Spinal cord (tissue), 9 donors: ENCODE measurements at regions not wholly inside any gene's neighbourhood (a gene's known extent, or its start where the extent isn't known, plus 50 kb on each side); places are given as distances from the start of the nearest gene placed in this dataset.

Source experiments
- DNase-seq, 6 donors: peaks; one replicate each; pipeline versions ENCODE4 v3.0.0 to v3.0.0-alpha.2; 2013 to 2015; ENCODE audit warnings: low spot score in 6 of 6, low read depth in 4 of 6
- H3K27ac ChIP-seq: one replicate; pipeline ENCODE4 v1.5.1; 2013; ENCODE audit warnings: low read depth, low read length, control low read depth
- H3K27me3 ChIP-seq: one replicate; pipeline ENCODE4 v1.6.1; 2013; ENCODE audit warnings: low read length; ENCODE audit not compliant: control insufficient read depth, insufficient read depth
- H3K36me3 ChIP-seq: one replicate; pipeline ENCODE4 v1.6.1; 2013; ENCODE audit warnings: low read length; ENCODE audit not compliant: control insufficient read depth, insufficient read depth
- H3K4me1 ChIP-seq: one replicate; pipeline ENCODE4 v1.6.1; 2013; ENCODE audit warnings: low read length; ENCODE audit not compliant: control insufficient read depth, insufficient read depth
- H3K4me3 ChIP-seq: one replicate; pipeline ENCODE4 v1.5.1; 2013; ENCODE audit warnings: low read depth, low read length, control low read depth
- H3K9me3 ChIP-seq: one replicate; pipeline ENCODE4 v1.6.1; 2013; ENCODE audit warnings: low read length; ENCODE audit not compliant: control insufficient read depth, insufficient read depth
- WGBS: methylation state at CpG from one replicate; pipeline ENCODE4 v1.1.5; 2013; ENCODE audit warnings: missing lambda C conversion rate; ENCODE audit not compliant: insufficient coverage; 5-methylcytosine and 5-hydroxymethylcytosine counted together
- donor health status: healthy.

DNA sequence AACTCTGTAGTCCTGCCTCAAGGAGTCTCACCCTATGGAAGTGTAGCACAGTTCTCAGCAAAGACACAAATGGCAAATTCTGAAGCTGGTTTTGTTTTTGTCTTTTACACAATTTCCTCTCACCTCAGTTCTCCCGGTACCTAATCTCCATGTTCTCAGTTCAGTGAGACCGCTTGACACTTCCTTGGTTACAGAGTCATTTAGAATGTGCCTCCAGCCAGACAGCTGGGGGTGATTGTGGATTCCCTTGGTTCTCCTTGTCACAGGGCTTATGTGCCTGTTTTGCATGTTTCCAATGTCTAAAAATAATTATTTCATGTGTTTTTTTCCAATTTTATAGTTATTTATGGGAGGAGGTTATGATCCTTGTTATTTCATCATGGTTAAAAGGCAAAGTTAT, 379.5 kb upstream of the MAP2 start:
- H3K9me3 ChIP-seq, result no peaks in the 10 kb centered on the region
- H3K27ac ChIP-seq, result no peak overlapping the region
- no peaks in the 10 kb centered on the region for H3K27me3 ChIP-seq
- H3K4me1 ChIP-seq, result no peaks in the 10 kb centered on the region
- WGBS, result 80% methylated on average over 1 of the region's 2 CpGs
- no peak overlapping the region for H3K4me3 ChIP-seq
- H3K36me3 ChIP-seq, result no peaks in the 10 kb centered on the region
- DNase-seq, result no peak

DNA sequence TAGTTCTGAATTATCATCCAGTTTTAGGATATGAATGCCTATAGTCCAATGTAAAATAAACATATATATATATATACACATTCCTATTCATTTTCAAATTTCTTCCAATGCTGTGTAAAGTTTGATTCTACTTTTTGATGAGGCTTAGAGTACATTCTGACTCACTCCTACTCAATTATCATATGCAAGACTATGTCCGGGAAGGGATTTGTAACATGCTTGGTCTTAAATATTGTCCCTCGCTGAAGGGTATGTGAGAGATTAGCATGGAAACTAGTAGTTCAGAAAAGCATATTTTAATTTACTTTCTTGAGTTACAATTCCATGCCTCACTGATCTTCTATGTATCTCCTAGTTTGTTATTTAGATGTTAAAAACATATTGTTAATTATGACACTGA, 377.7 kb upstream of the MAP2 start:
- no peak for DNase-seq
- H3K27me3 ChIP-seq, result no peaks in the 10 kb centered on the region
- no peaks in the 10 kb centered on the region for H3K36me3 ChIP-seq
- no peaks in the 10 kb centered on the region for H3K4me1 ChIP-seq
- H3K9me3 ChIP-seq, result no peaks in the 10 kb centered on the region
- no CpG with 5 or more reads among the region's 2 CpGs for WGBS
- no peak overlapping the region for H3K27ac ChIP-seq
- H3K4me3 ChIP-seq, result no peak overlapping the region

DNA sequence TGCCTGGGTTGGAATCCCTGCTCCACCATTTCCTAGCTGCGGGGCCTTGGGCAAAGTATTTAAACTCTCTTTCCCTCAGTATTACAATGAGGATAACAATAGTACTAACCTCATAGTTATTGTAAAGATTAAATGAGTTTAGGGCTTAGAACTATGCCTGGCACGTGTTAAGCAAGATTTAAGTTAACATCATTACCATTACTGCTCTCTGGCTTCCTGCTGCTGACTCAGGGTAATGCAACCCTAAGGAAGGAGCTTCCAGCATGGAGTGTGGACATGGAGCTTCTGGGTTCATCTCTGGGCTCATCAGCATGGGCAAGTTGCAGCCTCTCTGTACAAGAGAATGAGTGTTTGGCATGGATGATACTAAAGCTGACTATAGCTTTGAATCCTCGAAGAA, 374.2 kb upstream of the MAP2 start:
- Histone ChIP-seq H3K27me3 (no peaks in the 10 kb centered on the region), H3K4me3 (no peak overlapping the region), H3K36me3 (no peaks in the 10 kb centered on the region), H3K9me3 (no peaks in the 10 kb centered on the region), H3K4me1 (no peaks in the 10 kb centered on the region), H3K27ac (no peak overlapping the region)
- no peak for DNase-seq
- no CpG with 5 or more reads among the region's 3 CpGs for WGBS

DNA sequence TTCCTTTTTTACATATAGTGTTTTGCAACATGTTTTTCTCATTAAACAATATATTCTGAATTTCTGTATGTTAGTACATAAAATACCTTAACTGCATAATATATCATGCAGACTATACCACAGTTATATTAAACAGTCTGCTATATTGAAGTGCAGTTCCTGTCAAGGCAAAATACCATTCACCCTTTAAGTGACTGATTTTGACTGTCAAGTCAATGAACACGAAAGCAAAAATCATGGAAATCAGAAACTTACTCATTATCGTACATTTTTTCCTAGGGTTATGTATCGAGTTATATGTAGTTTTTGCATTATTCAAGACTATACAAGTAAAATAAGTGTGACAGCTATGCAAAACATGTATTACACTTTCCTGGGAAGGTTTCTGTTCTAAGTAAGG, 361.6 kb upstream of the MAP2 start:
- no peak for DNase-seq
- Histone ChIP-seq H3K27ac (no peak overlapping the region), H3K36me3 (no peaks in the 10 kb centered on the region), H3K27me3 (no peaks in the 10 kb centered on the region), H3K9me3 (no peaks in the 10 kb centered on the region), H3K4me3 (no peak overlapping the region), H3K4me1 (no peaks in the 10 kb centered on the region)
- no CpG with 5 or more reads among the region's 3 CpGs for WGBS

DNA sequence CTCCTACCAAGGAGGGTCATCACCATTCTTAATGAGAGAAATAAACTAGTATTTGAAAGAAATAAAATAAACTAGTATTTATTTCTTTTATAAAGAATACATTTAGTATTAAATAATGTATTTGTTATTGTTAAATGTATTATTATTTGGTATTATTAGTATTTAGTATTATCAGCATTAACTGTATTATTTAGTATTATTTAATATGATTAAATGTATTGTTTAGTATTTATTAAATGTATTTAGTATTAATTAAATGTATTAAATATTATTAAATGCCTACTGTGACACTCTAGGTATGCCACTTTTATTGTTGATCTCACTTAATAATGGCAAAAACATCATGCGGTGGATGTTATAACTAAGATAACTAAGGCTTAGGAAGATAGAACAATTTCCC, 353.6 kb upstream of the MAP2 start:
- Histone ChIP-seq H3K36me3 (no peaks in the 10 kb centered on the region), H3K27me3 (no peaks in the 10 kb centered on the region), H3K4me3 (no peak overlapping the region), H3K27ac (no peak overlapping the region), H3K4me1 (no peaks in the 10 kb centered on the region), H3K9me3 (no peaks in the 10 kb centered on the region)
- no CpG with 5 or more reads among the region's 1 CpG for WGBS
- no peak for DNase-seq

DNA sequence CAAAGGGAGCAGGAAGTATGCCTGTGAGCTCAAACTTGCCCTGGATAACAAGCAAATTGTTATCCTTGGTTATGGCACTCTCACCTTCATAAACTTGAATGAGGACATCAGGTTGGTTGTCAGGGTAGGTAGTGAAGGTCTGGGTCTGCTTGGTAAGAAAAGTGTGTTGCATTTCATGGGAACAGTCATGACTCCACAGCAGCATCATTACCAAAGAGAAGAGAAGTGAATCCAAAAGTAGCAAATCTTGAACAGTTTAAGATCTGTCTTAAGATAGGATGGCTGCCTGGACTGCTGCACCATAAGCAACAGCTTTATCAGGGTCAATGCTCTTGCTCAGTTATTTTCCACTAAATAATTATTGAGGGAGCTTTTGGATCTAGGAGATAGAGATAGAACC, 350.7 kb upstream of the MAP2 start:
- Histone ChIP-seq H3K36me3 (no peaks in the 10 kb centered on the region), H3K9me3 (no peaks in the 10 kb centered on the region), H3K27me3 (no peaks in the 10 kb centered on the region), H3K4me1 (no peaks in the 10 kb centered on the region), H3K27ac (no peak overlapping the region), H3K4me3 (no peak overlapping the region)
- no peak for DNase-seq

DNA sequence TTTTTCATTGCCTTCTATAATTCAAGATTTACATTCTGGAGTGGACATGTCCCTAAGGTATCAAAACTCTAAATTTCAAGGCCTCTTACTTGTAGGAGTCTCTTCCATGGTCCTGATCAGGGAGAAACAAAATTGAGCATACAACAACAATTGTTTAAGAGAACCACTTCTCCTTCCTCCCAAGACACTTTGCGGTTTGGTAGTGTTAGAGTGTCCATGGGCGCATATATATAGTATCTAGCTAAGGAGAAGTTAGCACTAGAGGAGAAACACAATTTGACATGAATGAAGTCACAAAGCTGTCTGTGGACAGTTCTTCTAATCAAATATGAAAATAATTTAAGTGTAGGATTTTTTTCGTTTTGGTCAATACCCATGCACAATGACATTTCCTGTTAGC, 349.1 kb upstream of the MAP2 start:
- no CpG with 5 or more reads among the region's 3 CpGs for whole genome bisulfite sequencing
- Histone ChIP-seq H3K4me1 (no peaks in the 10 kb centered on the region), H3K4me3 (no peak overlapping the region), H3K9me3 (no peaks in the 10 kb centered on the region), H3K36me3 (no peaks in the 10 kb centered on the region), H3K27ac (no peak overlapping the region), H3K27me3 (no peaks in the 10 kb centered on the region)
- no peak for DNase-seq

DNA sequence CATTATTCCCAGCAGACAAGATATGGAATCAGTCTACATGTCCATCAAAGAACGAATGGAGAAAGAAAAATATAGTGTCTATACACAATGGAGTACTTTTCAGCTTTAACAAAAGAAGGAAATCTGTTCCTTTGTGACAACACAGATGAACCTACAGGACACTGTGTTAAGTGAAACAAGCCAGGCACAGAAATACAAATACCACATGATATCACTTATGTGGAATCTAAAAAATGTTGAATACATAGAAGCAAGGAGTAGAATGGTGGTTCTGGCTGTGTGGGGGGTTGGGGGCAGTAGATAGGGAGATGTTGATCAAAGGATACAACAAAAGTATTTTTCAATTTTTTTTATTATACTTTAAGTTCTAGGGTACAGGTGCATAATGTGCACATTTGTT, 347.7 kb upstream of the MAP2 start:
- no CpG with 5 or more reads among the region's 1 CpG for WGBS
- H3K4me1 ChIP-seq, result no peaks in the 10 kb centered on the region
- no peaks in the 10 kb centered on the region for H3K27me3 ChIP-seq

DNA sequence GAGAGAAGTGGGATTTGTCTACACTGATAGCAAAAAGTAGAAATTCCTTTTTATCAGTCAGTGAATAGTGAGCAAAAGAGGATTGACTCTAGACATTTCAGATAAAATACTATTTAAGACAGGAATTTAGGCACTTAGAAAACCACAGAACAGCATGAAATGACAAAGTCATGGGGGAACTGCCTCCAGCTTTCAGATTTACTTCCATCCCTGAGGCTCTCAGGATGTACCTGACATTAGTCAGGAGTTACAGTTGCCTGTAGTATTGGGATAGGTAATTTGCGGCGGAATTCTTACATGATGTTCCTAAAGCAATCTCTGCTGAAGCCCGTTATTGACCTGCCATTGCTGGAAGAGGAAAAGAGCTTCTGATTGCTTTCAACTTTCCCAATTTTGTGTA, 337.1 kb upstream of the MAP2 start:
- 100% methylated on average over 2 of the region's 3 CpGs for WGBS
- H3K27ac ChIP-seq, result no peak overlapping the region
- no peaks in the 10 kb centered on the region for H3K4me1 ChIP-seq
- H3K4me3 ChIP-seq, result no peak overlapping the region
- no peaks in the 10 kb centered on the region for H3K36me3 ChIP-seq
- no peak for DNase-seq
- no peaks in the 10 kb centered on the region for H3K9me3 ChIP-seq
- no peaks in the 10 kb centered on the region for H3K27me3 ChIP-seq

More for the DNA sequence above, 347.7 kb upstream of the MAP2 start:
- H3K27ac ChIP-seq, result no peak overlapping the region
- no peaks in the 10 kb centered on the region for H3K9me3 ChIP-seq
- no peaks in the 10 kb centered on the region for H3K36me3 ChIP-seq
- no peak for DNase-seq
- no peak overlapping the region for H3K4me3 ChIP-seq

DNA sequence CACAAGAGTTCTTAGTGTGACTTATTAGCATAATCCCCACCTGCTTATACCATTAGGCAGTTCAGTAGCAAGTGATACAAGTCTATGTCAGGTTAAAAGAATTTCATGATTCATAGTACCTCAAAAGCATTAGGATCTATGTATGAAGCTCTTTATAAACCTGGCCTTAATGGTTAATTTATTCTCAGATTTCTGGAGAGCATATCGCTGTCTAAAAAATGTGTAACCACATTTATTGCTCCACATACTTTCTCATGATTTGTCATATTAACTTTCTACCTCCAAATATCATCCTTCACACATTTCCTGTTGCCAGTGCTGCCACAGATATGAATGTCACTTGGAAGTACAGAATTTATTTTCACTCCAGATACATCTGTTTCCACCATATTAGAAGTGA, 332.8 kb upstream of the MAP2 start:
- DNase-seq, result peak in 1 of 6 donors; percentile 6
- Histone ChIP-seq H3K27me3 (no peaks in the 10 kb centered on the region), H3K36me3 (no peaks in the 10 kb centered on the region), H3K4me1 (no peaks in the 10 kb centered on the region), H3K4me3 (no peak overlapping the region), H3K27ac (no peak overlapping the region), H3K9me3 (no peaks in the 10 kb centered on the region)
- no CpG with 5 or more reads among the region's 1 CpG for WGBS

DNA sequence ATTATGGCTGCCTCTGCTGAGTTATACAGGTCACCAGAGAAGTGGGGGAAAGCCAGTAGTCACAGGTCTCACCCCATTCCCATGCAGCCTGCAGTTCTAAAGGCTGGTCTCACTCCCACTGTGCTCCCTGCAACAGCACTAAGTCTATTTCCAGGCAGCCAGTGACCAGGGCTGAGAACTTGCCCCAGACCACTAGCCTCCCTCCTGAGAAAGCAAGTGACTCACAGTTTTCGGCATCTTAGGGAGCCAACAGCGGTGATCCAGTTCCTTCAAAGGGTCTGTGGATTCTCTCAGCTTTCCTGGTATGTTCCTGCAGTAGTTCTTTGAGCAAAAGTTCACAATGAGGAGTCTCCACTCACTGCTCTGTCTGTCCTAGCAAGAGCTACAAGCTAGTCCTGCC, 329.6 kb upstream of the MAP2 start:
- no peaks in the 10 kb centered on the region for H3K4me1 ChIP-seq
- no peaks in the 10 kb centered on the region for H3K9me3 ChIP-seq
- no peak for DNase-seq
- no peaks in the 10 kb centered on the region for H3K27me3 ChIP-seq
- H3K4me3 ChIP-seq, result no peak overlapping the region
- WGBS, result 92% methylated on average over 2 of the region's 2 CpGs
- no peaks in the 10 kb centered on the region for H3K36me3 ChIP-seq
- H3K27ac ChIP-seq, result no peak overlapping the region
